HG02763 (cell line): ENCODE measurements at regions not wholly inside any gene's neighbourhood (a gene's known extent, or its start where the extent isn't known, plus 50 kb on each side); places are given as distances from the start of the nearest gene placed in this dataset.

Source experiments
- ATAC-seq: cut with Tn5 transposase; IDR thresholded peaks from one replicate; pipeline ENCODE4 v1.9.1; 2021; ENCODE audit warnings: mild to moderate bottlenecking, moderate library complexity; ENCODE audit not compliant: unreplicated experiment

DNA sequence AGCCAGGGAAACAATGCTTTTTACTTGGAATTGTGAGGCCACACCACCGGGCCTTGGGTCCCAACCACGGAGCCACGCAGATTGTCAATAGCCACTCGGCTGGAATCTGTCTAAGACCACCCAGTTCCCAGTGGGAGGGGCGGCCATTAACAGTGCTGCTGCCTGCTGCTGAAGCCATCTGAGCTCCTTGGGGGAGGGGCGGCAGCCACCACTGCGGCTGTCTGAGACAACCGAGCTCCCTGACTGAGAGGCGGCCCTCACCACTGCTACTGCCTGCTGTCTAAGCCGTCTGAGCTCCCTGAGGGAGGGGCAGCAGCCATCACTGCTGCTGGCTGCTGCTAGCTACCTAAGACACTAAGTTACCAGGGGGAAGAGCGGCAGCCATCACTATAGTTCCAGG is 64.3 kb downstream of the DMRTA2 start:
- no peak for ATAC-seq

DNA sequence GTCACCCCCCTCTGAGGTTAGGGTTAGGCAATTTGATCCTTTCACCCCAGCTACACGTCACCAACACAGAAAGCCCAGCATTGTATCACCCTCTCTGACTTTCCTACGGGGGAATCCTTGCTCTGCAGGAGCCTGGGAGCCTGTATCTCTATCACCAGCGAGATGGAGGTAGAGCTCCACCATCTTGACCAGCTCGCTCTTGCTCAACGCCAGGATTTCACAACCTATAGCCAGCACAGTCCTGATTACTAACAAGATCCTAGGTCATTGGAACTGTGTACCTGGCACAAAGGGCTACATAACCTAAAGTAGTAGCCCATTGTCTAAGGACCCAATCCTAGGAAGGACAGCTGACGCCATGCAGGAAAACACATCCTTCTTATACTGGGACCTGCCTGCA is 66.1 kb downstream of the DMRTA2 start:
- no peak for ATAC-seq

DNA sequence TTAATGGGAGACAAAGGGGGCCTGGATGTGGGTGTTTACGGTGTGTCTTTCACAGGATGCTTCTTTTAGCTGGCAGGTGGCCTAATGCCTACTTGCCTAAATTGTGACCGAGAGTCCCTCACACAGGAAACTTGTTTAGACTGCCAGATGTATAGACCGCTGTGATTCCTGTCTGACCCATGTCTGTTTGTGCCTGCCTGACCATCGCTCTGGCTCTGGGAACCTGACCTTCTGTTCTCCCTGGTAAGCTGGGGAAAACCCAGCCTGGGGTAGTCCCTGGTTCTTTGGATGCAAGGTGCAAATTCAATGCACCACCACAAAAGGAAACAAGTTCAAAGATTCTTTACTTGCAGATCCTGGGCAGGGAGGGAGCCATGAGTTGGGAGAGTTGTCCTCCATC is 68.4 kb downstream of the DMRTA2 start:
- ATAC-seq: no peak

DNA sequence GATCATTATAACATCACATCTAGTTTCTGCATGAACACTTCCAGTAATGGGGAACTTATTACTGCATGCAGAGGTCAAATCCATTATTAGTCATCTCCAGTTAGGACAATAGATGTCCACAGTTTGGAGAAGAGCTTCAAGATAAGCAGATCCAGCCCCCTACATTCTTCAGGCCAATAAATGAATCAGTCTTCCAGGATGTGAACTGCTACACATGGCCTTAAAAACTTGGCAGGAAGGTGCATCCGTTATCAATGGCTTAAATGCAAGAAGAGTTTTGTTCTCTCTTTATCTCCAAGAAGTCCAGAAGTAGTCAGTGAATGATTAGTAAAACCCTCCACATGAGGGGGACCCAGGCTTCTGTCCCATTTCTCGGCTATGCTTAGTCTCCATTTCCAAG is 70.8 kb downstream of the DMRTA2 start:
- ATAC-seq: no peak

DNA sequence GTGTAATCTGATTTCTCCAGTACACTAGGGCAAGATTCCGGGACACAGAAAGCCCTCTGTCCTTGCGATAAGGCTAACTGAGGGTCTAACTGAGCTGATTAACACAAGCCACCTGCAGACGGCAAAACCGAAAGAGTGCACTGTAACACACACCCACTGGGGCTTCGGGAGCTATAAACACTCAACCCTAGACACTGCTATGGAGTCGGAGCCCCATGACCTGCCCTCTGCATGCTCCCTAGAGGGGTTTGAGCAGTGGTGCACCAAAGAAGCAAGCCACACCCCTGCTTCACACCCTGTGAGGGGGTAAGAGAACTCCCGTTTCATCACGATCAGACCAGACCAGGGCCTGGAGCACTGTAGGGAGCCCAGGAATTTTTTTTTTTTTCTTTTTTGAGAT is 72.4 kb downstream of the DMRTA2 start:
- no peak for ATAC-seq

DNA sequence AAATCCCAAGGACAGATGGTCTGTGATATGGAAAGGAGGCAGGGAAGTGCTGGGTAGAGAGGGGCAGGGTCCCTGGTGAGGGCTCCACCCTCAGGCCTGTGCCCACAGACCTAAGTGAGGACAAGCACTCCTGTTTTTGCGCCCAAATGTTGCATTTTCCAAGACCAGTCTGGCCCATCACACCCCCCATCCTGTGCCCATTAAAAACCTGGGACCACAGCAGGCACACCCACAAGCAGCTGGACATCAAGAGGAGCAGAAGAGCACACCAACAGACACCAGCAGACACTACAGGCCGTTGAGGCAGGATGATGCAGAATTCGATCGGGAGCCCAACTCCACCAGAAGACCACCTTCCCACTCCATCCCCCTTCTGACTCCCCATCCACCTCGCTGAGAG is 72.8 kb downstream of the DMRTA2 start:
- no peak for ATAC-seq

DNA sequence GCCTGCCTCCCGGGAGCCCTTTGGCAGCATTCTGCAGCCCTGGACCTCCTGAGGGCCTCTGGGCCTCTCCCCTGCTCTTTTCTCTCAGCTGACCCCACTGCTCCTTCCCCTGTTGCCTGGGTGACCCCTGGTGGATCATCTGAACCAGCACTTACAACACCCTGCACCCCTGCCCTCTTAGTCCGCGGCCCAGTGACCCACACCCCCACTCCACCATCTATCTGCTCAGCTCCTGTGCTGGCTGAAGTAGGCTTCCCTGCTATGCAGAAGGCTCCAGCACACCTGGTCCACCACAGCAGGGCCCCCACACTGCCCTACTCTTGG is 74.0 kb downstream of the DMRTA2 start:
- ATAC-seq: no peak

DNA sequence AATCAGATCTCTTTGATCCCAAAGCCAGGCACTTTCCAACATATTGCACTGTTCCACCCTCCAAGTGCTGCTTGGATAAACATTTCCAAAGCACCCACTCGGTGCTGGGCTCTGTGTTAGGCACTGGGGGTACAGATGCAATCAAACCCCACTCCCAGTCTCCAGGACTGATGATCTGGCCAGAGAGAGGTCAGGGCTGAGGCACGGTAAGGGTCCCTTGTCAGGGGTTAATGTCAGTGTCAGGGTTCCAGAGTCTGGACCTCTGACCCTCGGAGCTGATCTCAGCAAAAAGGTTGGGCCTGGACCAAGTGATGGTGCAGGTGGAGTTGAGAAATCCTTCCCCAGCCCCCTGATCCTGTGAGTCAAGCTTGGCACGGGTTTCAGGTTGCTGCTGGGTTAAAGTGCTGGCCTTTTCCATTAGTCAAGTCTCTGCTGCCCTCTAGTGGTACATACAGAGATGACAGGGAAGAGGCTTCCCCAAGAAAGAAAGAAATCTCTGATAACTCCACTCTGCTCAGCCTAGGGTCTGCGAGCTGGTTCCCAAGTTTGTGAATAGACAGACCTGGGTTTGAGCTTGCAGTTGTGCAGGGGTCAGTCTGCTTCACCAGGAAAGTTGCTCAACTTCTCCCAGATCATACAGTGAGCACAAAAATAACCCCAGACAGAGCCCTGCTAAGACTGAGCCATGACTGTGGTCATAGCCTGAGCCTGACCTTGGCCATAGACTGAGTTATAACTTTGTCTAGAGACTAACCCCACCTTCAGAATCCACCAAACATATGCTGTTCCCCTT is 74.6 kb downstream of the DMRTA2 start:
- ATAC-seq: no peak

DNA sequence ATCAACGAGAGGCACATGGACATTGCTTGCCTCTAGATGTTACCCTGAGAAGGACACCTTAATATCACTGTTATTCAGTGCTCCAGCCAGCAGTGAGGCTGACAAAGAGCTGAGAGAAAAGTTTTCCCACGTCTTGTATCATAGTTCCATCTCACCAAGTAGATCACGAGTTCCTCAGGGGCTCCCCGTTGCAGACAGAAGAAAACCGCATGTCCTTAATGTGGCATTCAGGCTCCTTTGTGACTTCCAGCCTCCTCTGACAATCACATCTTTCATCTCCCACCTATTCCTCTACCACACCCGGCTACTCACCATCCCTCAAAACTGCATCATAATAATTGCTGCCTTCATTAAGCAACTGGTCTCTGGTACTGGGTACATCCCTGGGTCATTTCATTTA is 75.3 kb downstream of the DMRTA2 start:
- no peak for ATAC-seq

DNA sequence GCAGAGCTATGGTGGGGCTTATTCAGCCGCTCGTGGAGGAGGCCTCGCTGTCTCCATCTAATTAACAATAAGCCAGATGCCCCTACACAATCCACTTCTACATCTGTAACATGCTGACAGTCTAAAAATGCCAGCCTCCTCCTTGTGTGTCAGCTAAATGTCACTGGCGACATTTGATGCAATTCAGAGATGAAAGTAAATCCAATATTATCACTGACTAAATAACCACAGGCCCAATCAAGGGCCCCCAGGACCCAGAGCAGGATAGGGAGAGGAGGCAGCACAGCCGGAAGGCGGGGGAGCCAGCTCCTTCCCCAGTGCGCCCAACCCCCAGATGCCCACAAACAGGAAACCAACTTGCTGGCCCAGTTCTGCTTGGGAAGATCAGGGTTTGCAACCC is 76.6 kb downstream of the DMRTA2 start:
- ATAC-seq: no peak

DNA sequence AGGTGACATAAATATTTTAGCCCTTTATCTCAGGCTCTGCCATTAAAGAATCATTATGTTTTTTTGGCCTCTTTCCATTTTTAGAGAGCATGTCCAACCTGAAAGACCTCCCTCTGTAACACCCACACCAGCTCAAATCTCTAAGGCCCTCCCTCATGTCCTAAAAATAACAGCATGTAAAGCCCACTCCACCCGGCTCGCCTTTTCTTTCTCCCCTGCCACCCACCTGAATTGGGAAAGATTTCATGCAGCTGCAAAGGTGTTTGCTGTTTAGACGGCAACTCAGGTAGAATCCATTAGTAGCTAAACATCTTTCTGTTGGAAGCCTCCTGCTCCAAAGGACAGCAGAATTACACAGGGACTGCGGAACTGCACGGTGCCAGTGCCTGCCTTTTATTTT is 79.9 kb downstream of the DMRTA2 start:
- ATAC-seq: no peak

DNA sequence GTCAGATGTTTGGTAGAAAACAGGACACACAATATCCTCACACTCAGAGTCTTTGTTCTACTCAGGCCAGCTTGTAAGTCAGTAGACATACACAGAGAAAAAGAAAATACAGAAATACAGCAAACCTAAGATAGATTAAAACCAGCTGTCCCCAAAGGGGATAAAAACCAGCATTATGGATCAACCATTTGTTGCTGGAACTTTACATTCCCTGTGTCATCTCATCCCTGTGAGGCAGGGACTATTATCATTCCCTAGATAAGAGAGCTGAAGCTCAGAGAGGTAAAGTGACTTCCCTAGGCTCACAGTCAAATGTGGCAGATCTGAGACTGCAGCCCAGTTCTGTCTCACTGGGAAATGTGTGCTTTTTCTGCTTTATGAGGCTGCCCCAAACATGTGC is 80.7 kb downstream of the DMRTA2 start:
- no peak for ATAC-seq

DNA sequence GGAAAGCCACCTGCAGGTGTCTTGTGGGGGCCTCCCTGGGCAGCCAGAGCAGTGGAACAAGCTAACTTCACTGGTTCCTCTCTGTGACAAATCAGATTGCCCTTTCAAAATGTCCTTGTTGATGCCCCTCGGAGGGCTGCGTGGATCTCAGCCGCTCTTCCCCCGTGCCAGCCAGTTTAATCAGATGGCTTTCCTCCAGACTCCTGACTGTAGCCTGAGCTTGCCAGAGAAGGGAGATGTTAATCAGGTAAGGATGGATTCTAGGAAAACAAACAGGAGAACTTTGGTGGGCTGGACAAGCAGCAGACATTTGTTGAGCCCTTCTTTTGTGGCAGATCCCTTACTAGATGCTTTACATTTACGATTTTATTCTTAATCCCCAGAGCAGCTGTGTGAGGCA is 88.2 kb downstream of the DMRTA2 start:
- no peak for ATAC-seq

DNA sequence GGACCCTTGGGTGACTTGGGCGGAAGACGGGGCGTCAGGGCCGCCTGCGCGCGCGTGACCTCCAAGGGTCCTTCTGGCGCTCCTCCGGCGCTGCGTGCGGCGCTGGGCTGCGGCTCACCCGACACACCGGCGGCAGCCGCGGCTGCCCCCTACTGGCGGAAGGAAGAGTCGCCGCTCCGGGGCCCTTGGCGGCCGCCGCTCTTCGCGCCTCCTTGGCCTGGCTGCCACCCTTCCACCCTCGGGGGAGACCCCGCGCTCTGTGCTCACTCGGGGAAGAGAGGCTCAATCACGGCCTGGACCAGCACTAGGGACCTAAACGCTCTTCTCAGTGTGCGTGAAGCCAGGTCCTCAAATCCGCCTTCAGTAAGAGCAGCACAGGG is 89.7 kb downstream of the DMRTA2 start:
- peak; percentile 83 for ATAC-seq

DNA sequence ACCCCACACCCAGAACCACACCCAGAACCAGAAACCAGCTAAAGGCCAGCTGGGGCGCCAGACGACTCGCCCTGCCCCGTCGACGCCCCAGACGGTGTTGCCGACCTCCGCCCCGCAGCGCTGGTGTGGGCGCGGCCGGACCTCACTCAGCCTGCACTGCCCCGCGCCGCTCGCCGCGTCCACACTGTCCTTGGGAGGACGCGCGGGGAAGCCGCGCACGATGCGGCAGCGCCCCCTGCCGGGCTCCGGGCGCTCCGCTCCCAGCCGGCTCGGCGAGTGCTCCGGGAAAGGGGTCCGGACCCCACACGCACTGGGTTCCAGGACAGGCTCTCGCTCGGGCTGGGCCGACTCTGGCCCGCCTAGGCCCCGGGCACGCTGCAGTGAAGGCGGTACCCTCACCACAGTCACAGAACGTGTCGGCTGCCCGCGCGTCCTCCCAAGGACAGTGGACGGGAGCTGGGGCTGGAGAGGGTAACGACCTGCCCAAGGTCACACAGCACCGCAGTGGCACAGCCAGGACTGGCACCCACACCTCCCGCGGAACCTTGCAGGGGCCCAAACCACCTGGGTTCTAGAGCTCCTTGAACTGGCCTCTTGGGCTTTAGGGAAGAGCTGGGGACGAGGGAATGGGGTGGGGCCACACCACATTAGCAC is 90.2 kb downstream of the DMRTA2 start:
- ATAC-seq: peak; percentile 64

DNA sequence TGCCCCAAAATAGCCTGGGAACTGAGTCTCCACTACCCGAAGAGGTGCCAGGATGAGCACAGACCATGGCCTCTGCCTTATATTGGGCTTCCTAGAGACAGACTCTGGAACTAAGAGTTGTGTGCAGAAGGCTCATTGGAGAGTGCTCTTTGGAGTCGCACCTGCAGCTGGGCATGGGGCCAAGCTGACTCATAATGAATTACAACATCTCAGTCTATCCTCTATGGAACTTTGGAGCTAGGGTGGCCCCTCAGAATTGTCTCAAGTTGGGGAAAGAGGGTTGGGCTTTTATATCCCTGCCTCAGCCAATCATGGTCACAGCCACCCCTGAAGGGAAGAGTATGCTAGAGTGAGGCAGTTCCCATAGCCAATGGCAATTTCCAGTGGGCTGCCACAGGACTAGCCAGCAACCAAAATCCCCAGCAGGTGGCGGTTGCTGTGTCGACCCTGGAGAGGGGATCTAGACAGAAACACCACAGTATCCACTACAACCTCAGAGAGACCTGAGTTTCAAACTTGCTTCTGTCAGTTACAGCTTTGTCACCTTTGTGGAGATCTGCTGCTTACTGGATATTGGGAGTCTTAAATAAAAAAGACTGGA is 93.8 kb downstream of the DMRTA2 start:
- ATAC-seq: no peak

DNA sequence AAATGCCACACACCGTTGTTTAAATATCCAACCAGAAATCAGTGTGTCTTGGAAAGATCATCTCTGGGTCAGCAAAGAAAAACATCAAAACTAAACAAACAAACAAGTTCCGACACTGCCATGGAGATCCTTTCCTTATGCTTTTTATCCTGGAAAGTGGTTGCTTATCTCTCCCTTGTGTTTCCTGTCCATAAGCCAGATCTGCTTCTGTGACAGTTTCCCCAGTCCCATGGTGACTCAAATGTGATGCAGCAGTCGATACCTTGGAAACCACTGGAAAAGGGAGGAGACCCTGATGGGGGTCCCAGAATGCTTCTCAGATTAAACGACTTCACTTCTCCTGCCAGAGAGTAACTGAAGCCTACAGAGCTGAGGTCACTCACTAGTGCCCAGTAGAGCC is 94.7 kb downstream of the DMRTA2 start:
- ATAC-seq: no peak

DNA sequence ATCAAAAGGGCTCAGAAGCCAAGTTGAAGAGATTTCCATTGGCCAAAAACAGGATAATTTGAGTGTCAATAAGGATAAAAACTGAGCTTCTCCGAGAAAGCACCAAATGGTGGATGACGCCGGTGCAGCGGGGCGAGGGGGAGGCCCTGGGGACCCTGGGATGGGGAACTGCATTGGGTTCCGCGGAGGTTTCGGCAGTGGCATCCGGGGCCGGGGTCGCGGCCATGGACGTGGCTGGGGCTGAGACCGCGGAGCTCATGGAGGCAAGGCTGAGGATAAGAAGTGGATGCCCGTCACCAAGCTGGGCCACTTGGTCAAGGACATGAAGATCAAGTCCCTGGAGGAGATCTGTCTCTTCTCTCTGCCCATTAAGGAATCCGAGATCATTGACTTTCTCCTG is 97.2 kb downstream of the DMRTA2 start:
- ATAC-seq: no peak

DNA sequence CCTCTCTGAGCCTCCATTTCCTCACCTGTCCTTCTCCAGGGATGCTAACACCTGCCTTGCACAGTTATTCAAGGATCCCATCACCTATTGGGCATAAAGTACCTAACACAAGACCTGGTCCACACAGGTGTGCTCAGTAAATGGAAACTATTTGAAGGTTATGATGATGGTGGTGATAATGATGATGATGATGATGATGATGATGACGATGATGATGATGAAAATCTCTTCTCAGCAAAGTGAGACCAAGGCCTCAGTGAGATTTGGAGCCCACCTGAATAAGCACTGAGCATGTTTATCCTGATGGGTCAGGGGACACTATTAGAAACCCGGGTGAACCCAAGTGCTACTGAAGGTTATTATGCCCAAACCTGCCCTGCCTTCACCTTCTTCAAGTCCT is 100.7 kb downstream of the DMRTA2 start:
- no peak for ATAC-seq

DNA sequence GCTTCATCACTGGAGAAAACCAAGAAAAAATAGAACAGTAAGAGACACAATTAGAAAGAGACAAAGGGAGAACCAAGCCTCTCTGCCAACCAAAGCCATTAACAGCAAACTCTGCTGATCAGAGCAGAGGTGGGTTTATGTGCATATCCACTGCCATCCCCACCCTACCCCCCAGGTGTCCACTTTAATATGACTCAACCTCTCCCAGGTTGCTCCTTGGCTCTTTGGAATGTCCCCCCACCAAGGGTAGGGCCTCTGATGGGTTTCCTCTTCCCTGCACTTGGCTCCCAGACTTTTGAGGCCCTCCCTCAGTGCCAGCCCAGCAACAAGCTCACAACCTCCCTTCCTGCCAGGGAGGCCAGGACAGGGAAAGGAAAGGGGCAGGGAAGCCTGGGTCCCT is 104.8 kb downstream of the DMRTA2 start:
- ATAC-seq: no peak

DNA sequence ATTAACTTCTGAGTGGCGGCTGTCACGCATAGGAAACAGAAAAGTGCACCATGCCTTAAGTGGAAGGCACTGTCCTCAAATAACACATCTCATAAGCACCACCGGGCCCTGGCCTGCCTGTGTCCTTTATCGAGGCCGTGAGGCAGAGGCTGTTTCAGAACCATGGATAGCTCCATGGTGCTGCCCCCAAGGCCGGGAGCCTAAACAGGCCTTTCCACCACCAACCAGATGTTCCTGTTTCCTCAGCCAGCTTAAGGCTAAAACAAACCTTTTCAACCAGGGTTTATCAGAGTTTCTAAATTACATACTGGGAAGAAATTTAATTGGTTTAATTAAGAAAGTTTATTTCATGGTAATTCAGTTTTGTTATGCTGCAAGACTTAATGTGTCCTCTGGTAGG is 114.4 kb downstream of the DMRTA2 start:
- no peak for ATAC-seq

DNA sequence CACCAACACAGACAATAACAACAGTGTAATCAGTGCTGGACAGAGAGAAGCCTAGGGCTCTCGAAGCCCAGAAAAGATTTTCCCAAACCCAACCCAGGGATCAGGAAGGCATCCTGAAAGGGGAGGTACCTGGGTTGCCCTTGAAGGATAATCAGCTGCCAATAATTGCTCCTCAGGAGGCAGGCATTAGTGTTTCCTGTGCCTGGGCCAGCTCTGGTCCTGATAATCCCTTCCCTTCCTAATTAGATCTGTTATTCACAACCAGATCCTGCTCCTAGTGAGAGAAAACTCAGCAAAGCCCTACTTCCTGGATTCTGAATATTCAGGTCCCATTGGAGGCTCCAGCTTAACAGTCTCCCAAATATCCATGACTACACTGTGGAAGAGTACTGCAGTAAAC is 117.4 kb downstream of the DMRTA2 start:
- no peak for ATAC-seq

DNA sequence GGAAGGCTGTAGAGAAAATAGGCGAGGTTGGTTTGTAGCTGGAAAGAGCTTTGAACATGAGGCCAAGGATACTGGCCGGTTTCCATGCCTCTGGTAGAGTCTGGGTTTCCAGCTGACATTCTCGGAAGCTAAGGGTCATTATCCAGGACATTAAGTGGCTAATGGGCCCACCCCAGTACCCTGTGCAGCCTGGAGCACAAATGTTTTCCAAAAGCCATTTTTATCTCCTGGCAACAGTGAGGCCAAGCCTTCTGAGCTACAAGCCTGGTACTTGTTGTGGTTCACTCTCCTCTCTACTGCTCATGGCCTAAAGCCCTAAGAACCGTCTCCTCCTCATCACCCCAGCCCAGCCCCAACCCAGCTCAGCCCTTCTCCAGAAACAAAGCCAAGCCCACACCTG is 122.9 kb downstream of the DMRTA2 start:
- ATAC-seq: no peak
